NCI-H187 treated with DMSO at 0.1 percent for 48 hours (cell line): ENCODE measurements at regions not wholly inside any gene's neighbourhood (a gene's known extent, or its start where the extent isn't known, plus 50 kb on each side); places are given as distances from the start of the nearest gene placed in this dataset.

Source experiments
- DNase-seq: peaks from one replicate; lab custom pipeline; 2025; lab: John Stamatoyannopoulos, UW

- DNase-seq, result no peak
Observed at GRCh38 chr5:2910401-2911175, 159.1 kb upstream of the IRX2 start.

- DNase-seq, result no peak
Observed at GRCh38 chr5:2909035-2909434, 157.6 kb upstream of the IRX2 start.

- DNase-seq, result no peak
Observed at GRCh38 chr5:2908086-2908485, 156.6 kb upstream of the IRX2 start.

- DNase-seq, result no peak
Observed at GRCh38 chr5:2906302-2907090, 155.0 kb upstream of the IRX2 start.

- no peak for DNase-seq
Observed at GRCh38 chr5:2905741-2906140, 154.3 kb upstream of the IRX2 start.

- no peak for DNase-seq
Observed at GRCh38 chr5:2904956-2905355, 153.5 kb upstream of the IRX2 start.

GRCh38 chr5:2904399-2904798 lies 152.9 kb upstream of the IRX2 start:
- no peak for DNase-seq

GRCh38 chr5:2903451-2904395 lies 152.2 kb upstream of the IRX2 start:
- DNase-seq, result no peak

- DNase-seq, result no peak
Observed at GRCh38 chr5:2902742-2903297, 151.3 kb upstream of the IRX2 start.

- DNase-seq, result no peak
Observed at GRCh38 chr5:2902186-2902585, 150.7 kb upstream of the IRX2 start.

GRCh38 chr5:2901511-2901910 lies 150.0 kb upstream of the IRX2 start:
- no peak for DNase-seq

GRCh38 chr5:2901096-2901495 lies 149.6 kb upstream of the IRX2 start:
- no peak for DNase-seq

GRCh38 chr5:2900360-2900759 lies 148.9 kb upstream of the IRX2 start:
- DNase-seq, result no peak

GRCh38 chr5:2899311-2899710 lies 147.8 kb upstream of the IRX2 start:
- no peak for DNase-seq

- DNase-seq, result no peak
Observed at GRCh38 chr5:2898661-2899060, 147.2 kb upstream of the IRX2 start.

GRCh38 chr5:2897276-2897961 lies 145.9 kb upstream of the IRX2 start:
- no peak for DNase-seq

GRCh38 chr5:2896371-2897275 lies 145.1 kb upstream of the IRX2 start:
- DNase-seq, result no peak

GRCh38 chr5:2895876-2896275 lies 144.4 kb upstream of the IRX2 start:
- no peak for DNase-seq

- no peak for DNase-seq
Observed at GRCh38 chr5:2895196-2895595, 143.7 kb upstream of the IRX2 start.

- no peak for DNase-seq
Observed at GRCh38 chr5:2894736-2895135, 143.3 kb upstream of the IRX2 start.
